H1 (cell line): ENCODE measurements at regions not wholly inside any gene's neighbourhood (a gene's known extent, or its start where the extent isn't known, plus 50 kb on each side); places are given as distances from the start of the nearest gene placed in this dataset.

Source experiments
- CTCF ChIA-PET: fragments of 300-600 bp; sonication (Branson Sonifier 250); formaldehyde crosslinking; loops from one replicate; lab custom pipeline; 2021; ENCODE audit not compliant: partially characterized antibody; lab: Charles Lee
- POLR2A ChIA-PET: fragments of 300-600 bp; sonication (Branson Sonifier 250); formaldehyde crosslinking; loops from one replicate; lab custom pipeline; 2021; ENCODE audit warnings: inconsistent platforms; ENCODE audit not compliant: partially characterized antibody; lab: Charles Lee
- DNase-seq, 2 experiments: peaks; one replicate each; pipeline versions ENCODE4 v3.0.0 to v3.0.0-alpha.2; 2010 to 2022; ENCODE audit warnings: low spot score in 2 of 2, low read depth in 1 of 2, mixed read lengths in 1 of 2
- FAIRE-seq: peaks from 2 replicates; lab custom pipeline; 2011; peaks lifted over from hg19 to GRCh38; lab: Jason Lieb, UNC
- H2AFZ ChIP-seq: 2 replicates; pipeline ENCODE4 v1.8.1; 2012; ENCODE audit warnings: low read length, inconsistent platforms
- H2AK5ac ChIP-seq: 2 replicates; pipeline ENCODE4 v1.6.1; 2013; ENCODE audit warnings: low read depth, low read length
- H2BK120ac ChIP-seq: replicated peaks from 2 replicates; pipeline ENCODE3; 2013; ENCODE audit warnings: low read depth, low read length, inconsistent platforms
- H2BK12ac ChIP-seq: 2 replicates; pipeline ENCODE4 v1.6.1; 2013; ENCODE audit warnings: low read depth, low read length
- H2BK15ac ChIP-seq: 2 replicates; pipeline ENCODE4 v1.6.1; 2013; ENCODE audit warnings: low read length
- H2BK20ac ChIP-seq: 2 replicates; pipeline ENCODE4 v1.6.1; 2013; ENCODE audit warnings: low read length
- H2BK5ac ChIP-seq: 2 replicates; pipeline ENCODE4 v1.6.1; 2013; ENCODE audit warnings: low read depth, low read length
- H3K14ac ChIP-seq: 2 replicates; pipeline ENCODE4 v1.6.1; 2013; ENCODE audit warnings: inconsistent platforms; ENCODE audit not compliant: insufficient read length
- H3K18ac ChIP-seq: 2 replicates; pipeline ENCODE4 v1.6.1; 2013; ENCODE audit warnings: low read length; ENCODE audit errors: extremely low read depth
- H3K23ac ChIP-seq: 2 replicates; pipeline ENCODE4 v1.6.1; 2013; ENCODE audit warnings: inconsistent platforms; ENCODE audit not compliant: insufficient read length
- H3K23me2 ChIP-seq: 2 replicates; pipeline ENCODE4 v1.6.1; 2013; ENCODE audit warnings: low read depth, low read length
- H3K27ac ChIP-seq: 2 replicates; pipeline ENCODE4 v1.6.1; 2011; ENCODE audit warnings: low read depth, low read length, inconsistent platforms
- H3K27me3 ChIP-seq, 4 experiments: replicated peaks in 1 of 4; 1 replicate in 1 of 4; 2 replicates in 3 of 4; pipeline versions ENCODE4 v1.6.1 to v1.8.1; 2011 to 2013; ENCODE audit warnings: low read length in 3 of 4, mild to moderate bottlenecking in 3 of 4, inconsistent platforms in 2 of 4, mixed read lengths in 2 of 4, moderate library complexity in 1 of 4; ENCODE audit not compliant: control insufficient read depth in 3 of 4, insufficient read depth in 3 of 4; ENCODE audit errors: extremely low read depth in 1 of 4
- H3K36me3 ChIP-seq, 4 experiments: 2 replicates each; pipeline versions ENCODE4 v1.6.1 to v1.8.1; 2011 to 2013; ENCODE audit warnings: mild to moderate bottlenecking in 4 of 4, low read length in 3 of 4, moderate library complexity in 2 of 4, control low read depth in 1 of 4, inconsistent platforms in 1 of 4; ENCODE audit not compliant: insufficient read depth in 4 of 4, control insufficient read depth in 2 of 4
- H3K4ac ChIP-seq: replicated peaks from 2 replicates; pipeline ENCODE3; 2013; ENCODE audit warnings: low read length, low read depth, mixed read lengths, inconsistent platforms; ENCODE audit not compliant: insufficient read length
- H3K4me1 ChIP-seq, 4 experiments: replicated peaks in 1 of 4; 1 replicate in 1 of 4; 2 replicates in 3 of 4; pipeline versions ENCODE4 v1.6.1 to v1.8.1; 2011 to 2013; ENCODE audit warnings: low read length in 3 of 4, inconsistent platforms in 2 of 4, mixed read lengths in 1 of 4; ENCODE audit not compliant: insufficient read depth in 4 of 4, control insufficient read depth in 3 of 4
- H3K4me2 ChIP-seq, 2 experiments: 2 replicates each; pipeline versions ENCODE4 v1.6.1 to v1.8.1; 2011 to 2013; ENCODE audit warnings: low read depth in 2 of 2, low read length in 2 of 2, control low read depth in 1 of 2, inconsistent platforms in 1 of 2, mild to moderate bottlenecking in 1 of 2; ENCODE audit not compliant: insufficient read depth in 1 of 2
- H3K4me3 ChIP-seq, 4 experiments: fragments of 200-600, 300-600 bp in 1 of 4; sonication (generic), shearing (Covaris generic), sonication (Bioruptor Twin) in 1 of 4; 2 replicates each; pipeline versions ENCODE4 v1.5.1 to v1.8.1; 2011 to 2016; ENCODE audit warnings: low read length in 4 of 4, low read depth in 3 of 4, control low read depth in 2 of 4, inconsistent platforms in 2 of 4, mild to moderate bottlenecking in 2 of 4, mixed read lengths in 1 of 4, moderate library complexity in 1 of 4; ENCODE audit not compliant: insufficient read depth in 2 of 4; ENCODE audit errors: extremely low read depth in 1 of 4
- H3K56ac ChIP-seq: replicated peaks from 2 replicates; pipeline ENCODE3; 2013; ENCODE audit warnings: low read depth, mild to moderate bottlenecking, mixed read lengths, low read length, inconsistent platforms; ENCODE audit not compliant: insufficient read length
- H3K79me1 ChIP-seq: 2 replicates; pipeline ENCODE4 v1.6.1; 2013; ENCODE audit warnings: low read depth, low read length, control low read depth
- H3K79me2 ChIP-seq, 2 experiments: 2 replicates each; pipeline versions ENCODE4 v1.6.1 to v1.8.1; 2012 to 2013; ENCODE audit warnings: low read length in 2 of 2, mild to moderate bottlenecking in 2 of 2, inconsistent platforms in 1 of 2; ENCODE audit not compliant: insufficient read depth in 2 of 2, control insufficient read depth in 1 of 2
- H3K9ac ChIP-seq, 4 experiments: replicated peaks in 1 of 4; 1 replicate in 1 of 4; 2 replicates in 3 of 4; pipeline versions ENCODE4 v1.6.1 to v1.8.1; 2011 to 2013; ENCODE audit warnings: low read depth in 3 of 4, low read length in 3 of 4, control low read depth in 2 of 4, mild to moderate bottlenecking in 2 of 4, moderate library complexity in 2 of 4, inconsistent platforms in 1 of 4; ENCODE audit errors: extremely low read depth in 1 of 4
- H3K9me3 ChIP-seq, 2 experiments: 2 replicates each; pipeline versions ENCODE4 v1.6.1 to v1.8.1; 2012 to 2013; ENCODE audit warnings: mild to moderate bottlenecking in 2 of 2, moderate library complexity in 2 of 2, control low read depth in 1 of 2, inconsistent platforms in 1 of 2, low read depth in 1 of 2, low read length in 1 of 2, mixed read lengths in 1 of 2; ENCODE audit not compliant: insufficient read depth in 2 of 2
- H4K20me1 ChIP-seq, 2 experiments: replicated peaks in 1 of 2; 2 replicates each; pipeline versions ENCODE3 to v1.8.1; 2011 to 2013; ENCODE audit warnings: inconsistent platforms in 2 of 2, low read length in 2 of 2, mild to moderate bottlenecking in 1 of 2; ENCODE audit not compliant: insufficient read depth in 2 of 2, control insufficient read depth in 1 of 2
- H4K5ac ChIP-seq: 2 replicates; pipeline ENCODE4 v1.6.1; 2013; ENCODE audit warnings: low read length, low read depth, mixed read lengths, inconsistent platforms; ENCODE audit not compliant: insufficient read length
- H4K8ac ChIP-seq: 2 replicates; pipeline ENCODE4 v1.8.0; 2013; ENCODE audit warnings: mild to moderate bottlenecking, moderate library complexity, low read length, inconsistent platforms; ENCODE audit not compliant: insufficient read depth; ENCODE audit errors: extremely low read depth
- H4K91ac ChIP-seq: replicated peaks from 2 replicates; pipeline ENCODE3; 2013; ENCODE audit warnings: low read length, mixed read lengths, inconsistent platforms; ENCODE audit not compliant: insufficient read length
- BCL11A ChIP-seq, 2 experiments: IDR thresholded peaks; one replicate each; pipeline ENCODE4 v1.6.1; 2011; ENCODE audit warnings: low read depth in 2 of 2, low read length in 2 of 2, mild to moderate bottlenecking in 2 of 2
- CEBPB ChIP-seq: IDR thresholded peaks from 2 replicates; pipeline ENCODE4 v1.6.1; 2012; ENCODE audit warnings: low read depth, low read length
- CREB1 ChIP-seq: IDR thresholded peaks from 2 replicates; pipeline ENCODE4 v1.6.1; 2012; ENCODE audit warnings: inconsistent platforms
- GABPA ChIP-seq: IDR thresholded peaks from 2 replicates; pipeline ENCODE4 v1.6.1; 2011; ENCODE audit warnings: mild to moderate bottlenecking, low read length, moderate library complexity, borderline replicate concordance; ENCODE audit not compliant: insufficient read depth
- HDAC6 ChIP-seq: IDR thresholded peaks from one replicate; pipeline ENCODE4 v1.7.1; 2012; ENCODE audit warnings: low read depth, mild to moderate bottlenecking, inconsistent platforms, low read length, moderate library complexity
- JUN ChIP-seq: IDR thresholded peaks from 2 replicates; pipeline ENCODE4 v1.6.1; 2011; ENCODE audit warnings: low read depth, mild to moderate bottlenecking, improper control_type of control experiment, low read length
- JUND ChIP-seq: IDR thresholded peaks from 2 replicates; pipeline ENCODE4 v1.6.1; 2011; ENCODE audit warnings: mild to moderate bottlenecking, improper control_type of control experiment, low read length
- POU5F1 ChIP-seq: IDR thresholded peaks from 2 replicates; pipeline ENCODE4 v1.6.1; 2011; ENCODE audit warnings: low read depth, mild to moderate bottlenecking, low read length, moderate library complexity
- RAD21 ChIP-seq, 2 experiments: IDR thresholded peaks in 1 of 2; conservative IDR thresholded peaks in 1 of 2; 2 replicates each; pipeline ENCODE4 v1.6.1; 2011; ENCODE audit warnings: low read depth in 2 of 2, low read length in 2 of 2, improper control_type of control experiment in 1 of 2, inconsistent platforms in 1 of 2, mild to moderate bottlenecking in 1 of 2, moderate library complexity in 1 of 2
- SIN3A ChIP-seq, 2 experiments: IDR thresholded peaks in 1 of 2; conservative IDR thresholded peaks in 1 of 2; 2 replicates each; pipeline ENCODE4 v1.6.1; 2011 to 2012; ENCODE audit warnings: low read length in 2 of 2, improper control_type of control experiment in 1 of 2, low read depth in 1 of 2, mild to moderate bottlenecking in 1 of 2
- SRF ChIP-seq: IDR thresholded peaks from 2 replicates; pipeline ENCODE4 v1.6.1; 2011; ENCODE audit warnings: mild to moderate bottlenecking, low read depth, low read length, moderate library complexity
- TAF1 ChIP-seq: IDR thresholded peaks from 2 replicates; pipeline ENCODE4 v1.6.1; 2011; ENCODE audit warnings: mild to moderate bottlenecking, low read depth, low read length
- TCF12 ChIP-seq: IDR thresholded peaks from 2 replicates; pipeline ENCODE4 v1.6.1; 2011; ENCODE audit warnings: low read depth, mild to moderate bottlenecking, low read length
- TEAD4 ChIP-seq: IDR thresholded peaks from 2 replicates; pipeline ENCODE4 v1.6.1; 2012; ENCODE audit warnings: low read depth, low read length, inconsistent platforms, mixed read lengths
- WGBS, 2 experiments: shearing (Covaris generic) in 1 of 2; methylation state at CpG; one replicate each; pipeline versions ENCODE4 v1.1.6 to v1.1.7; 2013 to 2015; ENCODE audit warnings: low lambda C conversion rate in 2 of 2, mixed read lengths in 2 of 2, inconsistent platforms in 1 of 2, low coverage in 1 of 2, missing lambda C conversion rate in 1 of 2; ENCODE audit not compliant: insufficient replicate concordance in 2 of 2, insufficient coverage in 1 of 2, insufficient read length in 1 of 2; ENCODE audit errors: extremely low coverage in 1 of 2, missing lambda C conversion rate in 1 of 2; 5-methylcytosine and 5-hydroxymethylcytosine counted together

GRCh38 chr11:26204101-26204500, 127.8 kb upstream of the ANO3 start:
- no peak overlapping the region for H2BK5ac ChIP-seq
- H2BK20ac ChIP-seq: no peak overlapping the region
- no peak overlapping the region for H3K9ac ChIP-seq
- no peak overlapping the region for H3K23ac ChIP-seq
- no peak overlapping the region for H2BK12ac ChIP-seq
- H3K79me2 ChIP-seq: no peaks in the 10 kb centered on the region
- H3K4ac ChIP-seq: no peak overlapping the region
- TF ChIP-seq JUN (no peak), SRF (no peak), TEAD4 (no peak), TCF12 (no peak), TAF1 (no peak), JUND (no peak), CEBPB (no peak), POU5F1 (no peak), BCL11A (IDR thresholded peaks at IDR 0.05; ENCODE audit: low read depth in 2 of 2, low read length in 2 of 2) (no peak), SIN3A (conservative IDR thresholded peaks at IDR 0.05 in 1 of 2, IDR thresholded peaks at IDR 0.05 in 1 of 2; ENCODE audit: low read depth in 1 of 2, low read length in 2 of 2) (no peak), GABPA (no peak), CREB1 (no peak), RAD21 (IDR thresholded peaks at IDR 0.05 in 1 of 2, conservative IDR thresholded peaks at IDR 0.05 in 1 of 2; ENCODE audit: low read depth in 2 of 2, low read length in 2 of 2) (no peak), HDAC6 (no peak)
- TF ChIP-seq, all 59 proteins: peak for 0
- CTCF ChIA-PET: no interaction called here
- DNase-seq (no peak), FAIRE-seq (no peak)
- Histone ChIP-seq H3K18ac (no peak overlapping the region), H3K27me3 (no peaks in the 10 kb centered on the region), H2BK15ac (no peak overlapping the region), H3K14ac (no peak overlapping the region), H3K9me3 (no peaks in the 10 kb centered on the region), H3K36me3 (no peaks in the 10 kb centered on the region), H2BK120ac (no peak overlapping the region), H3K4me1 (no peaks in the 10 kb centered on the region), H4K91ac (no peak overlapping the region), H3K4me3 (no peak overlapping the region), H3K79me1 (no peaks in the 10 kb centered on the region), H4K8ac (no peak overlapping the region), H4K5ac (no peak overlapping the region), H3K27ac (no peak overlapping the region), H3K4me2 (no peak overlapping the region), H2AK5ac (no peak overlapping the region), H2AFZ (no peak overlapping the region), H4K20me1 (no peaks in the 10 kb centered on the region), H3K23me2 (no peaks in the 10 kb centered on the region), H3K56ac (no peak overlapping the region)
- WGBS, 2 experiments: 98% methylated on average over 2 of the region's 2 CpGs; no CpG with 5 or more reads in 1 of the 2 experiments
- POLR2A ChIA-PET: no interaction called here
